CD4-positive, alpha-beta T cell treated with Interleukin-10 for 1 hour (primary cell): ENCODE measurements at regions not wholly inside any gene's neighbourhood (a gene's known extent, or its start where the extent isn't known, plus 50 kb on each side); places are given as distances from the start of the nearest gene placed in this dataset.
A peak's percentile ranks its signal among the peaks of the same experiment; 100 is the strongest.

Experiments
- DNase-seq: peaks from one replicate; pipeline ENCODE4 v3.0.0-alpha.2; 2020

GRCh38 chr14:38394767-38395166 lies 138.9 kb upstream of the CLEC14A start:
- no peak for DNase-seq

DNA sequence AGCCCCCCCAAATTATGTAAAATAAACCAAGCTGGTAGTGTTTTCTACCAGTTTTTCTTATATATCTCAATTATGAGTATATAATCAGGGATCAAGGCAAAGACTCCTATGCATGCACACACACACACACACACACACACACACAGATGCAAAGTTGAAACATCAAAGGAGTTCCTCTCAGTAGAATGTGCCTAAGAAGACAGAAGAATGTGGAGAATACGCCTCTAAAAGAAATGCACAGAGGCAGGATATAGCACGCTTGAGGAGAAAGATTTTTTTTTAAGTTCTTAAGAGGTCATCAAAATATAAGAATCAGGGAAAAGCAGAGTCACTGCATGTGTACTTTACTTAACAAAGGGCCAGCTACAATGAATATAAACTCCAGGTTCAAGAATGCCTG lies 138.2 kb upstream of the CLEC14A start:
- DNase-seq, result no peak

DNA sequence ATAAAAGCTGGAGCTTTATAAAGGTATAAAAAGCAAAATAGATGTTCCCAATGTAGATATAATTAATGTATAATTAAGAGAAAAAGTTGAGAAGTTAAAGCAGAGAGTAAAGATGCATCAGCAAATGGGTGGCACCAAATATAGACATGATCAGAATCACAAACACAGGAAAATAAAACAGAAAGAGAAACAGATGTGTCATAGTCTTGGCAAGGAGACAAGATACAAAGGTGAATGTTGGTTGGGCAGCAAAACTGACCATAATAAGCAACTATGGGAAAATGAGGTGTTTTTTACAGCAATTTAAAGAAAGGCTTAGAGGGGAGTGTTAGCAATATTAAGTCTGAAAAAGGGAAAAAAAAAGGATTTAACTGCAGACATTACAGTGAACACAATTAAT lies 135.4 kb upstream of the CLEC14A start:
- DNase-seq, result no peak

DNA sequence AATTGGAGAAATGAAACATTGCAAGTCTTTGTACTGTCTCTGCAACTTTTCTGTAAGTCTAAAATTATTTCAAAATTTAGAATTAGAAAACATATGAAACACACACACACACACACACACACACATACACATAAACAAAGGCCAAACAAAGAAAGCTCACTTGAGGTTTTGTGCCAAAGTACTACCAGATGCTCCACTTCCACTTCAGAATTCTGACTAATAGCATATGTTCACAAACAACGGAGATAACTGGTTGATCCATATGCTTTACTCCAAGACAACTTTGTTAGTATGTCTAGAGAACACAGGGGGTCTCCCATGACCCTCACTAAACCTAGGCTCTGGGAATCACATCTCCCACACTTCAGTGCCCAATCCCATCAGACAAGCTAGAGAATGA lies 133.8 kb upstream of the CLEC14A start:
- DNase-seq, result no peak

DNA sequence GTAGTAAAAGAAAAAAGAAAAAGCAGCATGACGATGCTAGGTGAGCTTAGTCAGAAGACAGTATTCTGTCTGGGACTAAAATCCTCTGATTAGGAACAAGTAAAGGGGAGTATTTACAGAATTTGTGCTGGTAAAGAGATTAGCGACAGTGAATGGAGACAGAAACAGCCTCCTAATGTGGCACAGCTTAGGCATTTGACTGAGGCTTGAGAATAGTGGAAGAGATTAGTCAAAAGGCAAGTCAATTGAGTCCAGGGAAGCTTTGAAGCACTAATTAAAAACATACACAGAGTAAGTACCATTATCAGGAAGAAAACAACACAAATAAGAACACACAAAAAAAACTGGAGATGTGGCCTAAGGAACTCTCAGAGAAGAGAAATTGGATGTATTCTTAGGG lies 131.9 kb upstream of the CLEC14A start:
- DNase-seq, result no peak

DNA sequence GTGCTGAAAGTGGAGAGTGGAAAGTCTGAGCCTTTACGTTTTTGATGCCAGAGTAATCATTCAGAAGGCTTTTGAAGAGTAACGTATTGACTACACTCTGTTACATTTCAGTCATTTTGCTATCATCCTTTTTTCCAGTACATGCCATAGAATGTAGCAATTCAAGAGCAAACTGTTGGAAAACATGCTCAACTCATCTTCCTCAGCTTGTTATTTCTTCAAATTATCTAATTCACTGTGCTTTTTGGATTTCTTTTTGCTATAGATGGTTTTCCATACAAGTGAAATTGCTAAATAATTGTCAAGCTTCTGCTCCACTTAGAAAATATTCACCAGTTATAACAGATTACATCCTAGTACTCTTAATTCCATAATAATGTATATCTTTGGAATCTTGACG lies 129.9 kb upstream of the CLEC14A start:
- no peak for DNase-seq

GRCh38 chr14:38385343-38385742 lies 129.4 kb upstream of the CLEC14A start:
- no peak for DNase-seq

DNA sequence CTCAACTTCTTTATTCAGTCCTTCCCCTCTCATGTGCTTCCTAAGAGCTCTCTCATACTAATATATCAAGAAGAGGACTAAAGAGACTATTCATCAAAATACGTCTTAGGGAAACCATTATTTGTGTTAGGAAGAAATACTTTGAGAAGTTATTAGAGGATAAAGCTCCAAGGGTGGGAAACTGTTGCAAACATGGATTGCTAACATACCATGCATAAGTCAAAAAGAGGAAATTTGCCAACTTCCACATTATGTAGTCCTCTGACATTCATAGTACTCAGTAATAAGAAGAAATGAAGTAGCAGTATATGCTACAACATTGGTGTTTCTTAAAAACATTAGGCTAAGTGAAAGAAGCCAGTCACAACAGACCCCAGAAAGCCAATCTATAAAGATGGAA lies 128.8 kb upstream of the CLEC14A start:
- DNase-seq, result no peak

DNA sequence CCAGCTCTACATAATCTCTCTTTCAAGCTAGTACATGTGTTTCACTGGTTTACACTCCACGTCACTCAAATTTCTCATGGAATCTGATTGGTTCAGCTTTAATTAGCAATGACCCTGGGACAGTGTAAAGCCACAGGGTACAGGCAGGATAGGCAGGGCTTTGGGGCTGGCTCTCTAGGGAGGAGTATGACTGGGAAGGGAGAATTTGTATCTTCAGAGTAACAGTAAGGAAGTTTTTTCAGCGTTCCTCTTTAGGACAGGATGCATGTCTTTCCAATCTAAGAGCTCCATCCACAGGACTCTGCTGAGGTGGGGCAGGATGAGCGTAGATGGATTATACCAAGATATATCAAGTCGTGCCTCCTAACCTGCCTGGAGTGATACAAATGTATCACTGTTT lies 112.0 kb upstream of the CLEC14A start:
- DNase-seq, result no peak

DNA sequence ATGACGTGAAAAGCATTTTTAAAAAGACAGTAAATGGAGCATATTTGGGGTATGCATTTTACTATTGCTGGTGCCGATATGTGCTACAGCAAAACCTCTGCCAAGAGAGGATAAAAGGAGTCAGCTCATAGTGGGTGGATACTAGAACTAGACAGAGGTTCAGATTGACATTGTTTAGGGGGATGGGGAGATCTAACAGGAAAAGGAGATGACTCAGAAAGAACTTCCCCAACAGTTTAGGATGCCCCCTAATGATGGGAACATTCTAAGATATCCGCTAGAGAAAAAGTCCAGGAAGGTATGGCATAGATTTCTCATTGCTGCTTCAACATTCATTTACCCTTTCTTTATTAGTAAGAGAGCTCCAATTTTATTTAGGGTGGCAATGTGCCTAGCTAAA lies 110.5 kb upstream of the CLEC14A start:
- DNase-seq, result no peak

DNA sequence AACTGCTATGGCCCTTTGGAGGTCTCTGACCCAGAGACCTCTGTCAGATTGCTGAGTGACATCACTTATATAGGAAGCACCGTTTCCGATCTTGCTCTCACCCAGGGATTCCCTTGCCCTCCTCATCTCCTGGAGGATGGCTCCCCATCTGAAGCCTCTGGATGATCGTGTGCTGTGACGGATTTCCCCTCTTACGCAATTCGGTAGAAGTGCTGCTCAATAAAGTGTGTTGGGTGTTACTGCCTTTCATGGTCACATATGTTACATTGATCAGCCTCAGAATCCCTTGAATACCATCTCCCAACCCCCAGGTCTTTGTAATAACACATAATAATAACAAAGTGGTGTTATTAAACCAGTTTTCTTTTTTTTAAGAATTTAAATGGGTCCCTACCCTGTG lies 107.3 kb upstream of the CLEC14A start:
- DNase-seq, result no peak

GRCh38 chr14:38357557-38357956 lies 101.7 kb upstream of the CLEC14A start:
- no peak for DNase-seq

DNA sequence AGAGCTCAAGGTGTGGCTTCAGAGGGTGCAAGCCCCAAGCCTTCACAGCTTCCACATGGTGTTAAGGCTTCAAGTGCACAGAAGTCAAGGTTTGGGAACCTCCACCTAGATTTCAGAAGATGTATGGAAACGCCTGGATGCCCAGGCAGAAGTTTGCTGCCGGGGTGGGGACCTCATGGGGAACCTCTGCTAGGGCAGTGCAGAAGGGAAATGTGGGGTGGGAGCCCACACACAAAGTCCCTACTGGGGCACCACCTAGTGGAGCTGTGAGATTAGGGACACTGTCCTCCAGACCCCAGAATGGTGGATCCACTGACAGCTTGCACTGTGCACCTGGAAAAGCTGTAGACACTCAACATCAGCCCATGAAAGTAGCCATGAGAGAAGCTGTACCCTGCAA lies 99.6 kb upstream of the CLEC14A start:
- DNase-seq, result peak; percentile 1

DNA sequence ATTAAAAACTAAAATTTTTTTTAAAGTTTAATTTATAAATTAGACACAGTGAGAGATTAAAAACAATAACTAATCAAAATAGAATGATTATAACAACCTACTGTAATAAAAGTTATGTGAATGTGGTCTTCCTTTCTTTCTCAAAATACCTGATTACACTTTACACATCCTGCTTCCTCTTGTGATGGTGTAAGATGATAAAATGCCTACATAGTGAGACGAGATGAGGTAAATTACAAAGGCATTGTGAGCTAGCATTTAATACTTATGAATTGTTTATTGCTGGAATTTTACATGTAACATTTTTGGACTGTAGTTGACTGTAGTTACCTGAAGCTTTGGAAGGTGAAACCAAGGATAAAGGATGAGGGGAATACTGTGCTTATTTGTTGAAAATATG lies 94.2 kb upstream of the CLEC14A start:
- DNase-seq, result no peak

DNA sequence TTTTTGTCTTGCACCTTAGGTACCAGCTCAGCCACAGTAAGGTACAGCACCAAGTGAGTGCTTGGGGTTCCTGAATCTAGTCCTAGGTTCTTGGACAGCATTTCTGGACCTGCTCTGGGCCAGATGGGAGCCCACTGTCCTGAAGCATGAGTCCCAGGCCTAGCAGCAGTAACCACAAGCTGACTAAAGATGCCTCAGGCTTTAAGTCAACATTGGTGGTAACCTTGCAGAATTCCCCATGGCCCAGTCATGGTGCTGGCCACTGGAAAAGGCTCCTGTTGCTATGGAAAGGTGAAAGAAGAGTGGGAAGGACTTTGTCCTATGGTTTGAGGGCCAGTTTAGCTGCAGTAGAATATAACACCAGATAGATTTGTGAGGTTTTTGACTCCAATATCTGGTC lies 86.9 kb upstream of the CLEC14A start:
- DNase-seq, result no peak

GRCh38 chr14:38339696-38340095 lies 83.8 kb upstream of the CLEC14A start:
- no peak for DNase-seq

DNA sequence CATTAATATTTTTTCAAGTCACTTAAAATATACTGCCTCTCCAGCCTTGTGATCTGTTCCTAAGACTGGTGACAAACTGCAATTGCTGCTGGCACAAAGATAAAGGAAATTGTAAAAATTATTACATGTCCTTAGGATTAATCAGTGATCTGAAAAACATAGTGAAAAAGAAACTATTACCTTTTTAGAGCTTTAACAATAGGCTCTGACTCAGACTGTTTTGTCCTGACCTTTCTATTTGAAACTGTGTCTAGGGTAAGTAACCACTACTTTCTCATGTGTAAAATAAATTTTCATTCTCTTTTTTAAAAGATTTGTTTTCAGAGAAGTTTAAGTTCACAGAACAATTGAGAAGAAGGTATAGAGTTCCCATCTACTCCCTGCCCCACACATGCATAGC lies 80.4 kb upstream of the CLEC14A start:
- no peak for DNase-seq

DNA sequence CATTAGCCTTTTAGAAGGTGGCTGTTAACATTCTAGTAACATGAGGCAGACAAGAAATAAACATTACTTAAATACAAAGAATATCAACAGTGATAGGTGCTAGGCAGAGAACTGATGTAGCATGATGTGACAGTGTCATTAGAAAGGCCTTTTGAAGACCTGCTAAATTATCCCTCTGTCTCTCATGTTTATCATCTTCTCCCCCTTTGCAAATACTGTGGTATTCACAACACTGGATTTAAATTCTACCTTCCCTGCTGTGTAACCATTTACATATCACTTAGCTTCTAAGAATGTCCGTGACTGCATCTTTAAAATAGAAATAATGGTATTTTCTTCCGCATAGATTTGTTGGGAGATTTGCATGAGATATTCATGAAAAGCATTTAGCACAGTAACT lies 74.4 kb upstream of the CLEC14A start:
- DNase-seq, result no peak

- DNase-seq, result no peak
Observed at GRCh38 chr14:38329246-38329645, 73.4 kb upstream of the CLEC14A start.

DNA sequence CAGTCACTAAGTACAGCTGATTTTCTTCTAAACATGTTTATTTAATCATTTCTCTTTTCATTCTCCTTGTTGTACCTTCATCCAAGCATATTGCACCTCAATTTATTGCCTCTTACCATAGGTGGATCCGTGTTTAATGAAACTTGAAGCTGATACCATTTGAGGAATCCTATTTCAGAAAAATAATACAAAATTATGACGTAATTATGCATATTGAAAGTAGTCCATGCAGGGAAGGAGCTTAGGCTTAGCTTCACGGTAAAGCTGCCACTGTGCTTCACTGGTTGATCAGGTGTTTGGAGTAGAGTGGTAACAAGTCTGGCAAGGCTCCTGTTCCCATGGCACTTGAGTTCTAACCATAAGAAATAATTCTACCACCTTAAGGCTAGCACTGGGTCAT lies 61.0 kb upstream of the CLEC14A start:
- no peak for DNase-seq

GRCh38 chr14:38311655-38312054 lies 55.8 kb upstream of the CLEC14A start:
- DNase-seq, result no peak

DNA sequence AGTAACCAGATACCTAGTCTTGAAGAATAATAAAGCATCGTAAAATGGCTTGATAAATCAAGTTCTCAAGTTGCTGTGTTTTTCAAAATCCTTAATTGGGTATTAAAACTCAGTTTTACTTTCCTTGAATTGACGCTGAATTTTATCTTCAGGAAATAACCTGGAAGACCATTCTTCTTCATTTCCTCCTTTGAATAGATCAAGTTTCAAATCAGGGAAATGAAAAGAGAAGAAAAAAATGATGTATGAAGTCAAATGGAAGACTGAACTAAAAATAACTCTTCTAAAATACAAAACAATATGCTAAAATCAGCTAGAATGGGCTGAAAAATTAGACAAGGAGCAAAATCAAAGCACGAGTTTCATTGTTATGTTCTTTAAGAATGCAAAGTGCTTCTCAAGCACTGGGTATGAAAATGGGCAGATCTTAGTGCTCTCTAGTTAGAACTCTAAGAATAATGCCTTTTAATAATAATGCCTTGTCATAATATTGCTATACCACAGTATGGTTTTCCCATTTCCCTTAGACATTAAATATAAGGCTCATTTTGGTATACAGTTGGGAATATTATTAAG lies 54.6 kb upstream of the CLEC14A start:
- no peak for DNase-seq

DNA sequence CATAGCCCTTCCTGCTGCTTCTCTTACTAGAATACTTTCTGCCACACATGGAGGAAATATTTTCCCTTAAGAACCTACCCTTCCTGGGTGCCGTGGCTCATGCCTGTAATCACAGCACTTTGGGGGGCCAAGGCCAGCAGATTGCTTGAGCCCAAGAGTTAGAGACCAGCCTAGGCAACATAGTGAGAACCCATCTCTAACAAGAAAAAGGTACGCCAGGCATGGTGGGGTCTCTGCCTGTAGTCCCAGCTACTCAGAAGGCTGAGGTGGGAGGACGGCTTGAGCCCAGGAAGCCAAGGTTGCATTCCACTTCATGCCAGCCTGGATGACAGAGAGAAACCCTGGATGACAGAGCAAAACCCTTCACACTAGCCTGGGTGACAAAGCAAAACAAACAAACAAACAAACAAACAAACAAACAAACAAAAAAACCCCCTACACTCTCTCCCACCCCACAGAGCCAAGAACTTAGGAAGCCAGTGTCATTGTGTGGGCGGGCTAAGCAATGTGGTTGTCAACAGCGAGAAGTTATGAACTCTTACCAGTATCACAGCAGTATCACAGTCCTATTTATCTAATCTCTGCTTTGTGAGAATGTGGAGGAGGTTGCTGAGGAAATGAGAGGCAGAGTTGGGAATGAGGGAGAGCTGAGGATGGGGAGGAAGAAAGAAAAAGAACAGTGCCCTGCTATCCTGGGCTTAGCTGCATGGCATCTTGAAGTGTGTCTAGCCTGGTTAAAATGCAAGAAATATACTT lies 53.8 kb upstream of the CLEC14A start:
- no peak for DNase-seq
